Activated B cell treated with CpG ODN at 0.5 μM for 24 hours (primary cell): ENCODE measurements at regions not wholly inside any gene's neighbourhood (a gene's known extent, or its start where the extent isn't known, plus 50 kb on each side); places are given as distances from the start of the nearest gene placed in this dataset.

Experiments
- ATAC-seq: fragments of 200-7000 bp; cut with Tn5 transposase; one replicate; pipeline ENCODE4 v1.10.0; 2021; ENCODE audit warnings: low read depth, mild to moderate bottlenecking, moderate library complexity
- CTCF ChIA-PET: fragments of 350-600 bp; sonication (Branson Sonifier 250); formaldehyde crosslinking; loops from one replicate; lab custom pipeline; 2021; ENCODE audit warnings: antibody characterized with exemption; lab: Charles Lee
- POLR2A ChIA-PET: fragments of 350-600 bp; sonication (Branson Sonifier 250); formaldehyde crosslinking; loops from one replicate; lab custom pipeline; 2021; ENCODE audit warnings: antibody characterized with exemption; lab: Charles Lee
- DNase-seq: peaks from one replicate; pipeline ENCODE4 v3.0.0; 2022
- H3K27ac Mint-ChIP-seq: one replicate; pipeline ENCODE4 v1.8.0; 2020; ENCODE audit warnings: mixed read lengths
- H3K27me3 Mint-ChIP-seq: one replicate; pipeline ENCODE4 v1.8.0; 2021; ENCODE audit warnings: mixed read lengths
- H3K36me3 Mint-ChIP-seq: one replicate; pipeline ENCODE4 v1.8.0; 2021; ENCODE audit warnings: low read depth, mixed read lengths
- H3K4me1 Mint-ChIP-seq: one replicate; pipeline ENCODE4 v1.8.0; 2021; ENCODE audit warnings: mixed read lengths
- H3K4me3 Mint-ChIP-seq: one replicate; pipeline ENCODE4 v1.8.0; 2020; ENCODE audit warnings: mild to moderate bottlenecking, mixed read lengths
- H3K9me3 Mint-ChIP-seq: one replicate; pipeline ENCODE4 v1.8.0; 2020; ENCODE audit warnings: mixed read lengths
- intact Hi-C: fragments of 100-400 bp; cut with micrococcal nuclease; formaldehyde crosslinking; loops from one replicate; pipeline ENCODE4 v1.15.1; 2024
- TF ChIP-seq, protein P1 (sequence below): fragments of 200-600 bp; IDR thresholded peaks from one replicate; pipeline ENCODE4 v1.8.0; 2022; ENCODE audit warnings: antibody characterized with exemption, mild to moderate bottlenecking

DNA sequence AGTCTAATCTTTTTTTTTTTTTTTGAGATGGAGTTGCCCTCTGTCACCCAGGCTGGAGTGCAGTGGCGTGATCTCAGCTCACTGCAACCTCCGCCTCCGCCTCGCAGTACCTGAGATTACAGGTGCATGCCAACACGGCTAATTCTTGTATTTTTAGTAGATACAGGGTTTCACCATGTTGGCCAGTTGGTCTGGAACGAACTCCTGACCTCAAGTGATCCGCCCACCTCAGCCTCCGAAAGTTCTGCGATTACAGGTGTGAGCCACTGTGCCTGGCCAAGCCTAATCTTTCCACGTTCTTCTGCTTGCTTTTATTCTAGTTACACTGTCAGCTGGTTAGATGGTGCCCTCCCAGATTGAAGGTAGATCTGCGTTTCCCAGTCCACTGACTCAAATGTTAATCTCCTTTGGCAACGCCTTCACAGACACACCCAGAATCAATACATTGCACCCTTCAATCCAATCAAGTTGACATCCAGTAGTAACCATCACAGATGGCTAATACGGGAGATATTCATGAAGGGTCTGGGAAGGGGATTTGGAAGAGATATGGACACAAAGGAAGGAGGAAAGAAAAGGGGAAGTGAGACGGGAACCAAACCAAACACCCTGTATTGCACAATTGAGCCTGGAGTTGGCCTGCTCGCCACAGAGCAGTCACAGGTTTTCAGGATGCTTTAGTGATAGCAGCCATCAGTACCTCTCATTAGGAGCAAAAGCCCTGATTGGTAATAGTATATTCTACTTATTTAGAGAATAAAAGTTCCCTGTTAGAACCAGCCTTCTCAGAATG lies 229.8 kb downstream of the PIK3C3 start:
- DNase-seq: no peak
- TF ChIP-seq, protein P1, sequence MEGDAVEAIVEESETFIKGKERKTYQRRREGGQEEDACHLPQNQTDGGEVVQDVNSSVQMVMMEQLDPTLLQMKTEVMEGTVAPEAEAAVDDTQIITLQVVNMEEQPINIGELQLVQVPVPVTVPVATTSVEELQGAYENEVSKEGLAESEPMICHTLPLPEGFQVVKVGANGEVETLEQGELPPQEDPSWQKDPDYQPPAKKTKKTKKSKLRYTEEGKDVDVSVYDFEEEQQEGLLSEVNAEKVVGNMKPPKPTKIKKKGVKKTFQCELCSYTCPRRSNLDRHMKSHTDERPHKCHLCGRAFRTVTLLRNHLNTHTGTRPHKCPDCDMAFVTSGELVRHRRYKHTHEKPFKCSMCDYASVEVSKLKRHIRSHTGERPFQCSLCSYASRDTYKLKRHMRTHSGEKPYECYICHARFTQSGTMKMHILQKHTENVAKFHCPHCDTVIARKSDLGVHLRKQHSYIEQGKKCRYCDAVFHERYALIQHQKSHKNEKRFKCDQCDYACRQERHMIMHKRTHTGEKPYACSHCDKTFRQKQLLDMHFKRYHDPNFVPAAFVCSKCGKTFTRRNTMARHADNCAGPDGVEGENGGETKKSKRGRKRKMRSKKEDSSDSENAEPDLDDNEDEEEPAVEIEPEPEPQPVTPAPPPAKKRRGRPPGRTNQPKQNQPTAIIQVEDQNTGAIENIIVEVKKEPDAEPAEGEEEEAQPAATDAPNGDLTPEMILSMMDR: no peak
- Mint-ChIP-seq H3K4me1 (no peaks in the 10 kb centered on the region), H3K27ac (no peak overlapping the region), H3K27me3 (no peaks in the 10 kb centered on the region), H3K9me3 (peaks cover 10% of the 10 kb centered on the region), H3K36me3 (no peaks in the 10 kb centered on the region), H3K4me3 (no peak overlapping the region)
- intact Hi-C loops: no loop called here
- ChIA-PET CTCF (no interaction called here), POLR2A (no interaction called here)
- no peak for ATAC-seq

DNA sequence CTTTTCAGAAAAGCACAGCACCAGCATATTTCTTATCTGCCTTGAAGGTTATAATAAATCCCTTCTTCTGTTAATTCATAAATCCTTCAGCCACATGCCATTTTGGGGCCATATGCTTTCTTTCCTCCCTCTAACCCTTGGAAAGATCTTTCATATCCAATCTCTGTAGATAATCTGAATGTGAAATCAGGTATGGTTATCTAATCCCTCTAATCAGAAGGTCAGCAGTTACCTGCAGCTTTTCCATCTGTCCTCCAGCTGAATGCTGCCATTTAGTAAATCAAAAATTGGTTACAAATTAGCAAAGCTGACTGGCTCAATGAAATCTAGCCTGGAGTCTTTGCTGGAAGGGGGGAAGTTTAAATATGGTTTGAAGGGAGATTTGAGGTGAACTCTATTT lies 230.5 kb downstream of the PIK3C3 start:
- ChIA-PET POLR2A (no interaction called here), CTCF (no interaction called here)
- intact Hi-C loops: no loop called here
- DNase-seq (no peak), ATAC-seq (no peak)
- Mint-ChIP-seq H3K27ac (no peak overlapping the region), H3K4me3 (no peak overlapping the region), H3K4me1 (no peaks in the 10 kb centered on the region), H3K9me3 (peaks cover 12% of the 10 kb centered on the region), H3K27me3 (no peaks in the 10 kb centered on the region), H3K36me3 (no peaks in the 10 kb centered on the region)
- TF ChIP-seq, protein P1: no peak

DNA sequence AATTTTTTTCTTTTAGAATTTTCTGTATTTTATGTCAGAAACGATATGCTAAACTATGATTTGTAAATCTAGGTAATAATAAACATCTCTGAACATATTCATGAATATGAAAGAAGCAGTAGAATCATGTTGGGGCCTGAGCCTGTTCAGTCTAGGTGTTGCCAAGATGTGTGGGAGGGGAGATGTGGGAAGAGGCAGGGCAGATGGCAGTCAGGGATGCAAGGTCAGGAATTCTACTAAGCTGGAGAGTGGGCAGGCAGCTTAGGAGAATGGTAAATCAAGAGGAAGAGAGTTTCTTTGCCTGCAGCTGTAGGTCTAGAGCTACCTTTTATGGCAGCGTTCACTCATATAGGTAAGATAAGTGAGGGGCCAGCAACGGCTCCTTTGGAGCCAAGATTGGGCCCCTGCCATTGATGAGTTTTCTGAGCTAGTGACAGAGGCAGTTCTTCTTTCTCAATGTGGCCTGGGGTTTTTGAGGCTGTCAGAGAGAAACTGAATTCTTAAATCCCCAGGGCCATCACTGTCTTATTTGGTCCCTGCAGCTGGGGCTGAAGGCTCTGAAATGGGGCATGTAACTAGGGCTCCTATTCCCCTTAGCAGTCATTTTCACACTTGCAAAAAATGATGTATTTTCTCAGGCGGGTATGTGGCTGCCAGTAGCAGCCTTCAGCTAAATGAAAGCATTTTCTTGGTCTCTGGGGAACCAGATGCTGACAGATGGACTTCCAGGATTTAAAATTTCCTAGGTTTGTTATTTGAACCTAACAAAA lies 232.8 kb downstream of the PIK3C3 start:
- POLR2A ChIA-PET: no interaction called here
- ATAC-seq (no peak), DNase-seq (no peak)
- no peak overlapping the region for H3K4me3 Mint-ChIP-seq
- no peak overlapping the region for H3K27ac Mint-ChIP-seq
- CTCF ChIA-PET: no interaction called here
- no peaks in the 10 kb centered on the region for H3K36me3 Mint-ChIP-seq
- peaks cover 12% of the 10 kb centered on the region for H3K9me3 Mint-ChIP-seq
- H3K4me1 Mint-ChIP-seq: no peaks in the 10 kb centered on the region
- TF ChIP-seq, protein P1: no peak
- intact Hi-C loops: no loop called here
- no peaks in the 10 kb centered on the region for H3K27me3 Mint-ChIP-seq

DNA sequence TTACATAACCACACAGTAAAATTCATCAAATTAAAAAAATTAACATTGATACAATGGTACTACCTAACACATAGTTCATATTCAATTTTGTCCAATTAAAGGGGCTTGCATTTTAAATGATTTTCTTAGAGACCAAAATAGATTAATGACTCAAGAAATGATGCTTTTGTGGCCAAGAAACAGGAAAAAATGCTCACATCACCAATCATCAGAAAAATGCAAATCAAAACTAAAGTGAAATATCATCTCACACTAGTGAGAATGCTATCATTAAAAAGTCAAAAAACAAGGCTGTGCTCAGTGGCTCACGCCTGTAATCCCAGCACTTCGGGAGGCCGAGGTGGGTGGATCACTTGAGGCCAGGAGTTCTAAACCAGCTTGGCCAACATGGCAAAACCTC lies 235.6 kb downstream of the PIK3C3 start:
- Mint-ChIP-seq H3K27ac (no peak overlapping the region), H3K4me3 (no peak overlapping the region), H3K9me3 (peaks cover 12% of the 10 kb centered on the region), H3K27me3 (no peaks in the 10 kb centered on the region), H3K36me3 (no peaks in the 10 kb centered on the region), H3K4me1 (no peaks in the 10 kb centered on the region)
- ChIA-PET POLR2A (no interaction called here), CTCF (no interaction called here)
- ATAC-seq (no peak), DNase-seq (no peak)
- intact Hi-C loops: no loop called here
- TF ChIP-seq, protein P1: no peak
